GM21529 (cell line): ENCODE measurements at regions not wholly inside any gene's neighbourhood (a gene's known extent, or its start where the extent isn't known, plus 50 kb on each side); places are given as distances from the start of the nearest gene placed in this dataset.
"Not testable (repeated sequence)": the region's sequence is repeated elsewhere in the genome, so short reads cannot be mapped to it uniquely, and the experiment has no call there.

ENCODE experiments used
- ATAC-seq: cut with Tn5 transposase; IDR thresholded peaks from one replicate; pipeline ENCODE4 v1.9.1; 2021; ENCODE audit not compliant: unreplicated experiment

GRCh38 chr12:8282181-8282580 is 54.8 kb upstream of the FAM90A1 start:
- not testable (repeated sequence) for ATAC-seq

GRCh38 chr12:8285681-8286080 is 58.3 kb upstream of the FAM90A1 start:
- ATAC-seq, result not testable (repeated sequence)

GRCh38 chr12:8291764-8292163 is 64.3 kb upstream of the FAM90A1 start:
- not testable (repeated sequence) for ATAC-seq

GRCh38 chr12:8294662-8295061 is 67.2 kb upstream of the FAM90A1 start:
- ATAC-seq, result not testable (repeated sequence)

GRCh38 chr12:8308611-8309010 is 81.2 kb upstream of the FAM90A1 start:
- not testable (repeated sequence) for ATAC-seq

- not testable (repeated sequence) for ATAC-seq
These were observed 88.6 kb upstream of the FAM90A1 start for GRCh38 chr12:8315997-8316396.

GRCh38 chr12:8317675-8318074 is 90.3 kb upstream of the FAM90A1 start:
- ATAC-seq, result not testable (repeated sequence)

GRCh38 chr12:8320251-8320730 is 92.9 kb upstream of the FAM90A1 start:
- ATAC-seq, result not testable (repeated sequence)

GRCh38 chr12:8320791-8321370 is 93.5 kb upstream of the FAM90A1 start:
- ATAC-seq, result not testable (repeated sequence)

- not testable (repeated sequence) for ATAC-seq
These were observed 97.9 kb upstream of the FAM90A1 start for GRCh38 chr12:8325145-8325839.

GRCh38 chr12:8328835-8329234 is 101.4 kb upstream of the FAM90A1 start:
- not testable (repeated sequence) for ATAC-seq

- ATAC-seq, result not testable (repeated sequence)
These were observed 105.0 kb upstream of the FAM90A1 start for GRCh38 chr12:8332373-8332772.

GRCh38 chr12:8351073-8351472 is 104.7 kb upstream of the CLEC6A start:
- ATAC-seq, result not testable (repeated sequence)

- ATAC-seq, result not testable (repeated sequence)
These were observed 101.0 kb upstream of the CLEC6A start for GRCh38 chr12:8354741-8355140.

GRCh38 chr12:8355531-8355930 is 100.2 kb upstream of the CLEC6A start:
- ATAC-seq, result not testable (repeated sequence)

- not testable (repeated sequence) for ATAC-seq
These were observed 82.0 kb upstream of the CLEC6A start for GRCh38 chr12:8373744-8374143.

GRCh38 chr12:8375122-8375521 is 80.6 kb upstream of the CLEC6A start:
- not testable (repeated sequence) for ATAC-seq

GRCh38 chr12:8377756-8378155 is 78.0 kb upstream of the CLEC6A start:
- ATAC-seq, result not testable (repeated sequence)

GRCh38 chr12:8382556-8382955 is 73.2 kb upstream of the CLEC6A start:
- not testable (repeated sequence) for ATAC-seq

- ATAC-seq, result not testable (repeated sequence)
These were observed 71.1 kb upstream of the CLEC6A start for GRCh38 chr12:8384686-8385085.

GRCh38 chr12:8385431-8385830 is 70.3 kb upstream of the CLEC6A start:
- not testable (repeated sequence) for ATAC-seq

- not testable (repeated sequence) for ATAC-seq
These were observed 69.1 kb upstream of the CLEC6A start for GRCh38 chr12:8386661-8387060.
